Liver (tissue), 8 donors: ENCODE measurements at regions not wholly inside any gene's neighbourhood (a gene's known extent, or its start where the extent isn't known, plus 50 kb on each side); places are given as distances from the start of the nearest gene placed in this dataset.

Experiments used
- DNase-seq: peaks from one replicate; pipeline ENCODE4 v3.0.0-alpha.2; 2017; ENCODE audit warnings: low spot score
- H3K27ac ChIP-seq, 2 donors: one replicate each; pipeline ENCODE4 v1.7.0; 2013; ENCODE audit warnings: inconsistent platforms in 2 of 2, low read length in 2 of 2, control low read depth in 1 of 2, low read depth in 1 of 2, mild to moderate bottlenecking in 1 of 2
- H3K27me3 ChIP-seq, 4 donors: one replicate each; pipeline versions ENCODE4 v1.6.1 to v1.7.0; 2013; ENCODE audit warnings: low read length in 3 of 4, inconsistent platforms in 1 of 4, mild to moderate bottlenecking in 1 of 4, moderate library complexity in 1 of 4; ENCODE audit not compliant: control insufficient read depth in 4 of 4, insufficient read depth in 4 of 4
- H3K36me3 ChIP-seq, 4 donors: one replicate each; pipeline versions ENCODE4 v1.6.1 to v1.7.0; 2013; ENCODE audit warnings: low read length in 3 of 4, mild to moderate bottlenecking in 3 of 4, low read depth in 1 of 4, moderate library complexity in 1 of 4; ENCODE audit not compliant: control insufficient read depth in 4 of 4, insufficient read depth in 3 of 4
- H3K4me1 ChIP-seq, 4 donors: one replicate each; pipeline versions ENCODE4 v1.6.1 to v1.7.0; 2013; ENCODE audit warnings: low read length in 3 of 4, mild to moderate bottlenecking in 3 of 4, moderate library complexity in 1 of 4; ENCODE audit not compliant: control insufficient read depth in 4 of 4, insufficient read depth in 4 of 4
- H3K4me3 ChIP-seq, 3 donors: one replicate each; pipeline versions ENCODE4 v1.6.1 to v1.7.0; 2013; ENCODE audit warnings: low read length in 3 of 3, control low read depth in 1 of 3, low read depth in 1 of 3, mild to moderate bottlenecking in 1 of 3
- H3K9ac ChIP-seq, 2 donors: one replicate each; pipeline ENCODE4 v1.7.0; 2013; ENCODE audit warnings: low read length in 2 of 2, mild to moderate bottlenecking in 2 of 2, moderate library complexity in 2 of 2, control low read depth in 1 of 2, low read depth in 1 of 2
- H3K9me3 ChIP-seq, 4 donors: one replicate each; pipeline versions ENCODE4 v1.6.1 to v1.7.0; 2013; ENCODE audit warnings: low read length in 3 of 4; ENCODE audit not compliant: control insufficient read depth in 4 of 4
- ATF3 ChIP-seq: IDR thresholded peaks from 2 replicates; pipeline ENCODE4 v1.6.1; 2016; ENCODE audit warnings: antibody characterized with exemption
- CTCF ChIP-seq: fragments of 150-350 bp; IDR thresholded peaks from 2 replicates; pipeline ENCODE4 v1.5.1; 2017; ENCODE audit warnings: improper control_type of control experiment, low read depth, low read length; ENCODE audit not compliant: missing input control
- EGR1 ChIP-seq, 2 donors: IDR thresholded peaks; 2 replicates each; pipeline ENCODE4 v1.6.1; 2016 to 2018; ENCODE audit warnings: antibody characterized with exemption in 2 of 2, low read depth in 2 of 2
- FOXA1 ChIP-seq: IDR thresholded peaks from 2 replicates; pipeline ENCODE4 v1.6.1; 2016; ENCODE audit warnings: antibody characterized with exemption
- FOXA2 ChIP-seq: IDR thresholded peaks from 2 replicates; pipeline ENCODE4 v1.6.1; 2016; ENCODE audit warnings: antibody characterized with exemption
- GABPA ChIP-seq, 2 donors: IDR thresholded peaks in 1 of 2; conservative IDR thresholded peaks in 1 of 2; 2 replicates each; pipeline ENCODE4 v1.6.1; 2016; ENCODE audit warnings: antibody characterized with exemption in 2 of 2, mild to moderate bottlenecking in 1 of 2, moderate library complexity in 1 of 2
- HNF4A ChIP-seq, 2 donors: conservative IDR thresholded peaks; 2 replicates each; pipeline ENCODE4 v1.6.1; 2016; ENCODE audit warnings: antibody characterized with exemption in 2 of 2, mild to moderate bottlenecking in 2 of 2
- HNF4G ChIP-seq: IDR thresholded peaks from 2 replicates; pipeline ENCODE4 v1.6.1; 2016; ENCODE audit warnings: antibody characterized with exemption
- JUND ChIP-seq, 2 donors: IDR thresholded peaks; 2 replicates each; pipeline ENCODE4 v1.6.1; 2016; ENCODE audit warnings: antibody characterized with exemption in 2 of 2
- MAX ChIP-seq: IDR thresholded peaks from 2 replicates; pipeline ENCODE4 v1.6.1; 2016; ENCODE audit warnings: antibody characterized with exemption
- NR2F2 ChIP-seq: IDR thresholded peaks from 2 replicates; pipeline ENCODE4 v1.6.1; 2016; ENCODE audit warnings: antibody characterized with exemption
- RAD21 ChIP-seq, 2 donors: IDR thresholded peaks; 2 replicates each; pipeline ENCODE4 v1.6.1; 2016; ENCODE audit warnings: antibody characterized with exemption in 2 of 2, mild to moderate bottlenecking in 2 of 2
- REST ChIP-seq: IDR thresholded peaks from 2 replicates; pipeline ENCODE4 v1.6.1; 2016; ENCODE audit warnings: antibody characterized with exemption, mild to moderate bottlenecking
- RXRA ChIP-seq, 2 donors: IDR thresholded peaks; 2 replicates each; pipeline ENCODE4 v1.6.1; 2017 to 2018; ENCODE audit warnings: antibody characterized with exemption in 2 of 2, mild to moderate bottlenecking in 1 of 2
- SP1 ChIP-seq: IDR thresholded peaks from 2 replicates; pipeline ENCODE4 v1.6.1; 2018; ENCODE audit warnings: antibody characterized with exemption, mild to moderate bottlenecking
- TAF1 ChIP-seq: conservative IDR thresholded peaks from 2 replicates; pipeline ENCODE4 v1.6.1; 2016; ENCODE audit warnings: antibody characterized with exemption, mild to moderate bottlenecking
- YY1 ChIP-seq: IDR thresholded peaks from 2 replicates; pipeline ENCODE4 v1.6.1; 2016; ENCODE audit warnings: antibody characterized with exemption, mild to moderate bottlenecking
- WGBS: extraction: QIAGEN DNeasy Blood & Tissue Kit; methylation state at CpG from one replicate; pipeline ENCODE4 v1.1.7; 2013; 5-methylcytosine and 5-hydroxymethylcytosine counted together
- donor health status: healthy.
- donor health status: healthy.
- donor health status: healthy.
- donor health status: healthy.
- donor health status: healthy.

GRCh38 chr9:73981405-73981804 lies 515.7 kb upstream of the RORB start:
- WGBS, result 90% methylated on average over 4 of the region's 4 CpGs
- no peak for DNase-seq

More at GRCh38 chr9:73981405-73981804, 515.7 kb upstream of the RORB start:
- no peak overlapping the region for H3K9ac ChIP-seq
- H3K36me3 ChIP-seq, result no peaks in the 10 kb centered on the region
- H3K4me1 ChIP-seq, result no peaks in the 10 kb centered on the region
- no peak overlapping the region for H3K4me3 ChIP-seq
- no peaks in the 10 kb centered on the region for H3K9me3 ChIP-seq
- no peaks in the 10 kb centered on the region for H3K27me3 ChIP-seq
- TF ChIP-seq FOXA1 (no peak), JUND (IDR thresholded peaks at IDR 0.05) (no peak), HNF4G (no peak), NR2F2 (no peak), CTCF (no peak), YY1 (no peak), RXRA (IDR thresholded peaks at IDR 0.05) (no peak), TAF1 (no peak), GABPA (IDR thresholded peaks at IDR 0.05 in 1 of 2, conservative IDR thresholded peaks at IDR 0.05 in 1 of 2) (no peak), REST (no peak), EGR1 (IDR thresholded peaks at IDR 0.05; ENCODE audit: low read depth in 2 of 2) (no peak), SP1 (no peak), FOXA2 (no peak), HNF4A (conservative IDR thresholded peaks at IDR 0.05) (no peak), MAX (no peak), ATF3 (no peak), RAD21 (IDR thresholded peaks at IDR 0.05) (no peak)
- no peak overlapping the region for H3K27ac ChIP-seq
